RWPE2 (cell line): ENCODE measurements at regions not wholly inside any gene's neighbourhood (a gene's known extent, or its start where the extent isn't known, plus 50 kb on each side); places are given as distances from the start of the nearest gene placed in this dataset.

Experiments
- ATAC-seq: fragments of 200-7000 bp; cut with Tn5 transposase; 3 replicates; pipeline ENCODE4 v1.9.1; 2021; ENCODE audit warnings: low read depth
- DNase-seq: peaks from one replicate; pipeline ENCODE4 v3.0.0-alpha.2; 2020; ENCODE audit warnings: low spot score
- H3K27ac ChIP-seq: fragments of 450-650 bp; 2 replicates; pipeline ENCODE4 v1.5.1; 2017; ENCODE audit warnings: mild to moderate bottlenecking; ENCODE audit not compliant: poor library complexity, severe bottlenecking
- H3K27me3 ChIP-seq: fragments of 250-450 bp; sonication (Bioruptor Pico); 2 replicates; pipeline ENCODE4 v1.5.1; 2021; ENCODE audit warnings: mild to moderate bottlenecking, moderate library complexity; ENCODE audit not compliant: insufficient read depth, poor library complexity, severe bottlenecking
- H3K36me3 ChIP-seq: fragments of 250-450 bp; sonication (Bioruptor Pico); 2 replicates; pipeline ENCODE4 v1.5.1; 2020; ENCODE audit warnings: low read depth, mild to moderate bottlenecking, moderate library complexity
- H3K4me1 ChIP-seq: fragments of 250-450 bp; sonication (Bioruptor Pico); 2 replicates; pipeline ENCODE4 v1.5.1; 2021; ENCODE audit warnings: mild to moderate bottlenecking, moderate library complexity; ENCODE audit not compliant: insufficient read depth, poor library complexity, severe bottlenecking
- H3K4me3 ChIP-seq: fragments of 250-450 bp; sonication (Bioruptor Pico); 2 replicates; pipeline ENCODE4 v1.5.1; 2021; ENCODE audit warnings: mild to moderate bottlenecking, moderate library complexity; ENCODE audit not compliant: severe bottlenecking
- H3K9me3 ChIP-seq: fragments of 250-450 bp; sonication (Bioruptor Pico); 2 replicates; pipeline ENCODE4 v1.5.1; 2021; ENCODE audit warnings: mild to moderate bottlenecking, moderate library complexity; ENCODE audit not compliant: severe bottlenecking
- CTCF ChIP-seq: fragments of 450-650 bp; IDR thresholded peaks from one replicate; pipeline ENCODE4 v1.5.1; 2017; ENCODE audit warnings: mild to moderate bottlenecking, moderate library complexity; ENCODE audit not compliant: poor library complexity, severe bottlenecking

GRCh38 chr3:104849070-104849469 is 517.6 kb upstream of the ALCAM start:
- TF ChIP-seq CTCF, result no peak
- DNase-seq, result no peak
- Histone ChIP-seq H3K4me1 (no peaks in the 10 kb centered on the region), H3K36me3 (no peaks in the 10 kb centered on the region), H3K27ac (no peak overlapping the region), H3K4me3 (no peak overlapping the region), H3K27me3 (no peaks in the 10 kb centered on the region), H3K9me3 (no peaks in the 10 kb centered on the region)
- ATAC-seq, result no peak

- H3K36me3 ChIP-seq, result no peaks in the 10 kb centered on the region
- H3K27ac ChIP-seq, result no peak overlapping the region
- ATAC-seq, result no peak
- H3K4me1 ChIP-seq, result no peaks in the 10 kb centered on the region
- no peak for TF ChIP-seq CTCF
- H3K9me3 ChIP-seq, result no peaks in the 10 kb centered on the region
- H3K27me3 ChIP-seq, result no peaks in the 10 kb centered on the region
- no peak overlapping the region for H3K4me3 ChIP-seq
- no peak for DNase-seq
These were observed 512.2 kb upstream of the ALCAM start for GRCh38 chr3:104854468-104854867.

GRCh38 chr3:104855702-104856101 is 511.0 kb upstream of the ALCAM start:
- DNase-seq, result no peak
- H3K27ac ChIP-seq, result no peak overlapping the region
- no peaks in the 10 kb centered on the region for H3K4me1 ChIP-seq
- H3K27me3 ChIP-seq, result no peaks in the 10 kb centered on the region
- H3K9me3 ChIP-seq, result no peaks in the 10 kb centered on the region
- no peaks in the 10 kb centered on the region for H3K36me3 ChIP-seq
- H3K4me3 ChIP-seq, result no peak overlapping the region
- ATAC-seq, result no peak
- no peak for TF ChIP-seq CTCF

GRCh38 chr3:104856741-104857140 is 510.0 kb upstream of the ALCAM start:
- Histone ChIP-seq H3K27me3 (no peaks in the 10 kb centered on the region), H3K36me3 (no peaks in the 10 kb centered on the region), H3K4me3 (no peak overlapping the region), H3K27ac (no peak overlapping the region), H3K9me3 (no peaks in the 10 kb centered on the region), H3K4me1 (no peaks in the 10 kb centered on the region)
- ATAC-seq (no peak), DNase-seq (no peak)
- no peak for TF ChIP-seq CTCF

GRCh38 chr3:104868291-104868690 is 498.4 kb upstream of the ALCAM start:
- H3K36me3 ChIP-seq, result no peaks in the 10 kb centered on the region
- no peaks in the 10 kb centered on the region for H3K9me3 ChIP-seq
- H3K27me3 ChIP-seq, result no peaks in the 10 kb centered on the region
- ATAC-seq (no peak), DNase-seq (no peak)
- no peak overlapping the region for H3K27ac ChIP-seq
- H3K4me3 ChIP-seq, result no peak overlapping the region
- H3K4me1 ChIP-seq, result no peaks in the 10 kb centered on the region
- no peak for TF ChIP-seq CTCF
